ENCODE measurements at regions not wholly inside any gene's neighbourhood (a gene's known extent, or its start where the extent isn't known, plus 50 kb on each side); places are given as distances from the start of the nearest gene placed in this dataset.

GRCh38 chr10:124219655-124220054, 126.3 kb upstream of the CHST15 start (continued):
- TF ChIP-seq ZNF281 (CRISPR knock-in tag; IDR thresholded peaks at IDR 0.05) = no peak
- no peak for TF ChIP-seq NFYB (CRISPR knock-in tag; conservative IDR thresholded peaks at IDR 0.05; ENCODE audit: low read depth)
- no peak for TF ChIP-seq ETV6 (CRISPR knock-in tag; IDR thresholded peaks at IDR 0.05)

- DNase-seq (ENCODE audit: low spot score) (no peak), ATAC-seq (no peak)
- no peaks in the 10 kb centered on the region for H3K36me3 Mint-ChIP-seq
- peaks cover 13% of the 10 kb centered on the region for H3K4me1 Mint-ChIP-seq
- ChIA-PET CTCF (interaction anchor here (0.9 to 2.9 kb wide), 5 partner anchors 26 to 225 kb away, joined by 3 to 22 read pairs (median 6); no protein-coding TSS in a partner anchor), POLR2A (interaction anchor here (0.6 kb wide), 1 partner anchor 579 kb away, joined by 3 read pairs; no protein-coding TSS in a partner anchor)
- TF ChIP-seq ATF6 (CRISPR knock-in tag; IDR thresholded peaks at IDR 0.05) (no peak), SP1 (CRISPR knock-in tag; conservative IDR thresholded peaks at IDR 0.05) (no peak), ZNF671 (CRISPR knock-in tag; IDR thresholded peaks at IDR 0.05) (no peak), ZSCAN18 (CRISPR knock-in tag; IDR thresholded peaks at IDR 0.05) (no peak), NFYB (CRISPR knock-in tag; conservative IDR thresholded peaks at IDR 0.05; ENCODE audit: low read depth) (no peak), SMAD4 (CRISPR knock-in tag; IDR thresholded peaks at IDR 0.05) (no peak), TEAD4 (CRISPR knock-in tag; IDR thresholded peaks at IDR 0.05) (no peak), OVOL2 (CRISPR knock-in tag; IDR thresholded peaks at IDR 0.05; ENCODE audit: borderline replicate concordance) (no peak), E2F5 (CRISPR knock-in tag; IDR thresholded peaks at IDR 0.05) (no peak)
- no peak overlapping the region for H3K27ac Mint-ChIP-seq
- H3K27me3 Mint-ChIP-seq (ENCODE audit: low read depth) = no peaks in the 10 kb centered on the region; the same call in 1 of the 2 replicates
- H3K9me3 Mint-ChIP-seq = no peaks in the 10 kb centered on the region
- no peak overlapping the region for H3K4me3 Mint-ChIP-seq
Measured at GRCh38 chr10:124219062-124219461, 125.7 kb upstream of the CHST15 start.

GRCh38 chr10:124217906-124218804, 124.8 kb upstream of the CHST15 start:
- peak; percentile 77 for DNase-seq (ENCODE audit: low spot score)
- no peak overlapping the region for H3K4me3 Mint-ChIP-seq
- no peaks in the 10 kb centered on the region; the same call in 1 of the 2 replicates for H3K27me3 Mint-ChIP-seq (ENCODE audit: low read depth)
- CTCF ChIA-PET = interaction anchor here (0.6 to 2.9 kb wide), 17 partner anchors 9 to 224 kb away, joined by 3 to 22 read pairs (median 3); no protein-coding TSS in a partner anchor
- ATAC-seq = peak; percentile 92
- H3K27ac Mint-ChIP-seq = no peak overlapping the region
- H3K36me3 Mint-ChIP-seq = no peaks in the 10 kb centered on the region
- peaks cover 13% of the 10 kb centered on the region for H3K4me1 Mint-ChIP-seq
- TF ChIP-seq CTCF (IDR thresholded peaks at IDR 0.05) = peak; percentile 23; the same call in 1 of the 2 replicates
- TF ChIP-seq ZNF317 (CRISPR knock-in tag; IDR thresholded peaks at IDR 0.05; ENCODE audit: borderline replicate concordance, low read depth) = no peak
- TF ChIP-seq ZNF121 (CRISPR knock-in tag; IDR thresholded peaks at IDR 0.05) = 0 out of 2 replicates have a peak, but pooled peaks have one; percentile 72
- H3K9me3 Mint-ChIP-seq = no peaks in the 10 kb centered on the region
- POLR2A ChIA-PET = interaction anchor here (0.6 to 0.8 kb wide), 2 partner anchors 152 to 580 kb away, joined by 3 read pairs; no protein-coding TSS in a partner anchor

All from WTC11 (cell line).